ENCODE measurements at regions not wholly inside any gene's neighbourhood (a gene's known extent, or its start where the extent isn't known, plus 50 kb on each side); places are given as distances from the start of the nearest gene placed in this dataset.

- Mint-ChIP-seq H3K27me3 (ENCODE audit: low read depth in 2 of 2) (peaks cover 11 to 25% of the 10 kb centered on the region in 2 donors), H3K4me1 (no peaks in the 10 kb centered on the region), H3K9me3 (no peaks in the 10 kb centered on the region), H3K27ac (no peak overlapping the region), H3K36me3 (no peaks in the 10 kb centered on the region), H3K4me3 (no peak overlapping the region)
- Histone ChIP-seq H3K9me3 (ENCODE audit: control insufficient read depth, insufficient read depth, low read length) (no peaks in the 10 kb centered on the region), H3K27ac (ENCODE audit: low read length) (no peak overlapping the region), H3K36me3 (ENCODE audit: control insufficient read depth, insufficient read depth, low read length) (no peaks in the 10 kb centered on the region), H3K4me3 (ENCODE audit: low read length) (no peak overlapping the region), H3K4me1 (ENCODE audit: control insufficient read depth, insufficient read depth, low read length) (no peaks in the 10 kb centered on the region), H3K27me3 (ENCODE audit: control insufficient read depth, insufficient read depth, low read length) (no peaks in the 10 kb centered on the region)
- WGBS (ENCODE audit: insufficient coverage), result 88% methylated on average over 5 of the region's 5 CpGs
- DNase-seq (no peak), ATAC-seq (no peak)
- TF ChIP-seq CTCF (IDR thresholded peaks at IDR 0.05), result no peak
- intact Hi-C loops (cut with micrococcal nuclease), result no loop called here
Measured at GRCh38 chr9:95592931-95593330, 76.2 kb upstream of the PTCH1 start.

GRCh38 chr9:95588724-95589588, 72.2 kb upstream of the PTCH1 start:
- no peak overlapping the region for H3K27ac Mint-ChIP-seq
- Histone ChIP-seq H3K27ac (ENCODE audit: low read length) (no peak overlapping the region), H3K9me3 (ENCODE audit: control insufficient read depth, insufficient read depth, low read length) (no peaks in the 10 kb centered on the region), H3K27me3 (ENCODE audit: control insufficient read depth, insufficient read depth, low read length) (no peaks in the 10 kb centered on the region), H3K36me3 (ENCODE audit: control insufficient read depth, insufficient read depth, low read length) (no peaks in the 10 kb centered on the region), H3K4me3 (ENCODE audit: low read length) (no peak overlapping the region), H3K4me1 (ENCODE audit: control insufficient read depth, insufficient read depth, low read length) (no peaks in the 10 kb centered on the region)
- TF ChIP-seq CTCF (IDR thresholded peaks at IDR 0.05), result no peak
- H3K36me3 Mint-ChIP-seq, result no peaks in the 10 kb centered on the region
- H3K27me3 Mint-ChIP-seq (ENCODE audit: low read depth in 2 of 2), result peaks cover 13 to 25% of the 10 kb centered on the region in 2 donors
- no peak overlapping the region for H3K4me3 Mint-ChIP-seq
- no peaks in the 10 kb centered on the region for H3K9me3 Mint-ChIP-seq
- H3K4me1 Mint-ChIP-seq, result no peaks in the 10 kb centered on the region
- DNase-seq (no peak), ATAC-seq (no peak)
- intact Hi-C loops (cut with micrococcal nuclease), result no loop called here
- 91% methylated on average over 9 of the region's 9 CpGs for WGBS (ENCODE audit: insufficient coverage)

GRCh38 chr9:95587021-95587964, 70.5 kb upstream of the PTCH1 start:
- Histone ChIP-seq H3K36me3 (ENCODE audit: control insufficient read depth, insufficient read depth, low read length) (no peaks in the 10 kb centered on the region), H3K4me3 (ENCODE audit: low read length) (no peak overlapping the region), H3K27ac (ENCODE audit: low read length) (no peak overlapping the region), H3K27me3 (ENCODE audit: control insufficient read depth, insufficient read depth, low read length) (no peaks in the 10 kb centered on the region), H3K4me1 (ENCODE audit: control insufficient read depth, insufficient read depth, low read length) (no peaks in the 10 kb centered on the region), H3K9me3 (ENCODE audit: control insufficient read depth, insufficient read depth, low read length) (no peaks in the 10 kb centered on the region)
- Mint-ChIP-seq H3K4me3 (no peak overlapping the region), H3K9me3 (no peaks in the 10 kb centered on the region), H3K4me1 (no peaks in the 10 kb centered on the region), H3K36me3 (no peaks in the 10 kb centered on the region), H3K27me3 (ENCODE audit: low read depth in 2 of 2) (peaks cover 13 to 25% of the 10 kb centered on the region in 2 donors), H3K27ac (no peak overlapping the region)
- no peak for ATAC-seq
- no peak for DNase-seq
- TF ChIP-seq CTCF (IDR thresholded peaks at IDR 0.05), result no peak
- WGBS (ENCODE audit: insufficient coverage), result 82% methylated on average over 9 of the region's 10 CpGs
- intact Hi-C loops (cut with micrococcal nuclease), result no loop called here
